ENCODE measurements at regions not wholly inside any gene's neighbourhood (a gene's known extent, or its start where the extent isn't known, plus 50 kb on each side); places are given as distances from the start of the nearest gene placed in this dataset.
"Not testable (repeated sequence)": the region's sequence is repeated elsewhere in the genome, so short reads cannot be mapped to it uniquely, and the experiment has no call there.

- no peak for DNase-seq
These were observed 87.7 kb downstream of the UTP18 start for GRCh38 chr17:51347851-51348584.

DNA sequence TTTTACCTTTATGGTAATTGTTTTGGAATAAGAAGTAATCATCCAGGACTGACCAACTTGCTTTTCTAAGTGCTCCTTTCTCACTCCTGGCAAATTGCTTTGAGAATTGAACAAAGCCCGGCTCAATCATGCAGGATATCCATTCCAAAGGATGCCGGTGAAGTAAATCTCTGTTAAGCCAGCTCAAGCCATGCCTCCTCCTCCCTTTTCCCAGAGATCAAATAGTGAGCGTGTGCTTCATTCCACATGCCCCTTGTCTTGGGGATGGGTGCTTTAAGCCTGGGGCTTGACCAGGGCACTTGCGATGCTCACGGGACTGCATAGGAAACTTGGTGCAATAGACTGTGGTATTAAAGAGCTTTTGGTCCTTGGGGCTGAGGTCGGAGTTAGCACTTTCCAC, 90.7 kb downstream of the UTP18 start:
- no peak for DNase-seq

DNA sequence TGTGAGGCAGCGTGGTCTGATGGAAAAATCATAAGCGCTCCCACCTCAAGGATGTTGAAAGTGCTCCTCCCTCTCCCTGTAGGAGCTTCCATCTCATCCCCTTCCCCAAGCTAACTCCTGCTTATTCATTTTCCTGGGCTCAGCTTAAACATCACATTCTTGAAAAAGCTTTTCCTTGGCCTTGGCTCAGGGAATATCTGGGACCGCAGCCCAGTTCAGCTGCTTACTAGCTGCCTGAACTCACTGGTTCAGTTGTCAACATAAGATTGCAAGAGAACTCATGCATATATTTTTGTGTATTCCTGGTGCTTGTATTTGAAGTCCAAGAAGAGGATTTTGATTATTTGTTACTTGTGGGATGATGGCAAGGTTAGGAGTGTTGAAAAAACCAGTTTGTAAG, 91.5 kb downstream of the UTP18 start:
- DNase-seq = peak; percentile 66

- no peak for DNase-seq
These were observed 92.5 kb downstream of the UTP18 start for GRCh38 chr17:51352798-51353197.

GRCh38 chr17:51353296-51353695, 93.0 kb downstream of the UTP18 start:
- DNase-seq = no peak

DNA sequence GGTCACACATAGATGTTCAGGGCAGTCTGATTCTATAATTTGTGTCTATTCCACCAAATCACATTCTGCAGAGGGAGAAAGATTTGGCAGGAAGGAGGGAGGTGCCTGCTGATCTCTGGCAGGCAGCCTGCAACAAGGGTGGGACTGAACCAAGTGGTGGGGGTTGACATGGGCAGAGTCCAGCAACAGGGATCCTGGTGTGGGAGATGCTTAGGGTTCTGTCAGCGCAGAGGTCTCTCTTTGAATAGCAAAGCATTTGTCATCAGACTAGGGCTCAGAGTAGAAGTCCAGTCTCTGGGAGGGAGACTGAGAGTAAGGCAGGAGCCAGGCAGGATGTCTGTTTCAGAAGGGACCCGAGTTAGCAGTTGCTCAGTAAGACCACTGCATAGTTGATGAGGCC, 94.6 kb downstream of the UTP18 start:
- DNase-seq = no peak

DNA sequence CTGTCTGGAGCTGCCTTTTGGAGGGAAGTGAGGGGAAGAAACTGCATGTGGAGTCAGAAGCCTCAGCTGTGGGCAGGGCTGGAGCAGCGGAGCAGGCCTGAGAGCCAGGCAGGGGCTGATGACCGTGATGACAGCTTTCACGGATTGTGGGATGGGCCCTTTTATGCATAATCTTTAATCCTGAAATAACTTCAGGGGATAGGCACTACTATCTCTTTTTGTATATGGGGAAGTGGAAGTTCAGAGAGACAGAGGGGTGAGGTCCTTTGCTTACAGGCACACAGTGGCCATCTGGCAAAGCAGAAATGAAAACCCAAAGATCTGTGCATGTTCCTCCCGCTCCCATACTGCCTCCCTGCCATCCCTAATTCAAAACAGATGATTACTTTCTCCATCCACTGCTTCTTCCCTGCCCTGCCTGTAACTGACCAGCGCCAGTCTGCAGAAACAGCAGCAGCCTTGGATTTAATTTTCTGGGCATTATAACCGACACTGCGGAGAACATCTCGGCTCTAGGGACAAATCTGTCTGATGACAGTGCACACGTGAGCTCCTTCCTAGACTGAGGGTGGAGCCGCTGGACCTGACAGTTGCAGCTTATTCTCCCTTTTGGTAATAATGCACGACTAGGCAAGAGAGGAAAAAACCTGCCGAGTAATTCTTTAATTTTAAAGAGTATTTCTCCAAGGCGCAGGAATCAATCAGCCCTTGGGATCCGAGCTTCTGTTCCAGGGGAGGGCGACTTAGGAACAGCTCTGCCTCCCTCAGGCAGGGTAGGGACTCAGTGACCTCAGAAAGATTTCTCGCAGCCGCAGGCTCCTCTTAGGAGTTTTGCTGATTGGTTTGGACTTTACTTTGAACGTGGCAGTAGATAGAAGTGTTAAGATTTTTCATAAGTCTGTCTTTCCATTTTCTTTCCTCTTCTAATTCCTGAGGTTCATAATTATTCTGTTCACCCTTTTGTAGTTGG, 95.4 kb downstream of the UTP18 start:
- peak; percentile 42 for DNase-seq

DNA sequence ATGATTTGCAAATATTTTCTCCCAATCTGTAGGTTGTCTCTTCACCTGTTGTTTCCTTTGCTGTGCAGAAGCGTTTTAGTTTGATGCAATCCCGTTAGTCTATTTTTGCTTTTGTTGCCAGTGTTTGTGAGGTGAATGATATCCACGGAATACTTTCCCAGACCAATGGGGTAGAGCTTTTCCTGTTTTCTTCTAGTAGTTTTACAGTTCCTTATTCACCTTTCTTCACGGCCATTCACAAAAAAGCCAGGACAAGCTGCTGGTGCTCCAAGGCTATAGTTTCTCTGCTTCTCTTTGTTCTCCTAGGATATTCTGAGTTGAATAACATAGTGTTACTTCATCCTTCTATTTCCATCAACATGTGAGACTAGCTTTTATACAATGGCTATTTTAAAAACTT, 98.7 kb downstream of the UTP18 start:
- no peak for DNase-seq

DNA sequence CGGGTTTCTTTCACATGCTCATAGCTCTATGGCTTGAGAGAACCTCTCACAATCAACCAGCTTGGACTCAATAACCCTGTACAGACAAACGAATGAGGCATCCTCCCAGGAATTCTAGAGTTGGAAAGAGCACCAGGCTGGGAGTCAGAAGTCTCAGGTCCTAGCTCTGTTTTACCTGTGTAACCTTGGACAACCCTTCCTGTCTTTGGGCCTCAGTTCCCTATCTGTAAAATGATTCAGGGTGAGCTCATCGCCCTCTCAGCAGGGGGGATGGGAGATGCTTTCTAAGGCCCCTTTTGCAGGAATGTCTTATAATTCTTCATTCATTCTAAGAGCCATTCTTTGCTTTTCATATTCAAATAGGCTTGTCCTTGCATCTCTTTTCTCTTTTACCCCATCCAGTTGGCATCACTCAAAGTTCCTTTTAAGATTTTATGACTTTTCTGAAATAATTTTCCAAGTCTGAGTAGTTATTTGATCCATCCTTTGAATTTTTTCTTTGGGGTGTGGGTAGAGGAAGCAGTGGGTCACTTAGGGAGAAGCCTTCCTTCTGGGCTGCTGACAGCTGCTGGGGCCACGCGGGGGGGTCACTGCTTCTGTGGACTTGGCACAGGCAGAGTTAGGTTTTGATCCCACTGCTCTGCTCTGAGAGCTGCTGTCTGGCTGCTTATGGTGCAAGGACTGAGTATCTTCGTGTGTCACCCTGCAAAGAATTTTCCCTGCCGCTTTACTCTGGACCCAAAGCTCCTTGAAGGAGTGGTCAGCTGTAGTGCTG, 102.7 kb downstream of the UTP18 start:
- no peak for DNase-seq

- DNase-seq = no peak
These were observed 104.7 kb downstream of the UTP18 start for GRCh38 chr17:51365090-51365489.

DNA sequence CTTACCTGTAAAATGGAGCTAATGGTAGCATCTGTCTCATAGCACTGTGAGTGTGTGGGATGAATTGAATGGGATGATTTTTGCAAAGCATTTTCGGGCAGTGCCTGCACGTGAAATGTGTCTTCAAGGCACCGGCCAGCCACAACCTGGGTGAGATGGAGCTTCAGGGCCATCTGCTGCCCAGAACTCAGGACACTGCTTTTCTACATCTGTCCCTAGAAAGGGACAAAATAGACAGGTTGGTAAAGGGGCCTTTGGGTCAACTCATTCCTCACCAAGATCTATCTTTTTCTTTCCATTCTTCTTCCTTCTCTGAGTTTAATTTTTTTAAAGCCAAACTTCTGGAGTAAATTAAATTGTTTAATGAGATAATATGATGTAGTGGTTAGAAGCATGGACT, 106.5 kb downstream of the UTP18 start:
- no peak for DNase-seq

- DNase-seq = not testable (repeated sequence)
These were observed 107.5 kb downstream of the UTP18 start for GRCh38 chr17:51367836-51368235.

DNA sequence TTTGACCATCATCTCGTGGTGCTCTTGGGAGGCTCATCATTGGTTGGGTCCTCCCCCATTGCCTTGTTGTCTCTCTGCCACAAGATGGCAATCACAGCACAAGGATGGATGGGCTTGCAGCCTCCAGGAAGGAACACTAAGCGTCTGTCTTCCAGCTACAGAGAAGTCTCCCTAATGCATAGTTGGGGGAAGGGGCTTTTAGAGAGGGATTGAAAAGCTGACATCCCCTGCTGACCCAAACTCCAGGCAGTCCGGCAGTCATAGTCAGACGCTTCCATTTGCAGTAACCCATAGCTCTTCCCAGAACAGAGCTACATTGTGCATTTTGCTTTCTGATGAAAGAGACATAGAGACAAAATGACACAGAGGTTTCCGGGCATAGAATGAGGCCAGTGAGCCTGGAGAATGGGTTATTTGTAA, 111.4 kb downstream of the UTP18 start:
- DNase-seq = peak; percentile 85

DNA sequence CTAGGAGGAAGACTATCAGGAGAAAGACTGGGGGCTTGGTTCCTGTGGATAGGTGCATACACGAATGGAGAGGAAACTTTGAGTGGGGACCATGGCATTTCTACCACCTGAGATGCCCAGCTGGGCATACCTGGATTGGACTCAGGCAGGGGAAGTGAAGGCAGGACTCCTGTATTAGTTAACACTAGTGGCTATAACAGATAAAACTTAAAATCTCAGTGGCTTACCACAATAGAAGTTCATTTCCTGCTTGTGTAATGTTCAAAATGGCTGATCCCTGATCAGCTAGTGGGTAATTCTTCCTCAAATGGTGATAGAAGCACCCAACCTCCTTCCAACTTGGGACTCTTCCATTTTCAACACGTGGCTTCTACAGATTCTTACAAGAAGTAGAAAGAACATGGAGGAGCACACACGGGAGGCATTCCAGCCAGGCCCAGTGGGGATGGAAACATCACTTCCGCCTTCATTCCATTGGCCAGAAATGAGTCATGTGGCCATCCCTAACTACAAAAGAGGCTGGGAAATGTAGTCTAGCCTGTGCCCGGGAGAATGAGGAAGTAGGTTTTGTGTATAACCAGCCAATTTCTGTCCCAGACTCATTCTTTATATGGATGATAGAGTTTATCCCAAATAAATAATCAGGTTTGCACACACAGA, 112.1 kb downstream of the UTP18 start:
- DNase-seq = peak; percentile 24

- no peak for DNase-seq
These were observed 113.3 kb downstream of the UTP18 start for GRCh38 chr17:51373489-51374152.

GRCh38 chr17:51374209-51374608, 113.9 kb downstream of the UTP18 start:
- DNase-seq = no peak

- no peak for DNase-seq
These were observed 115.4 kb downstream of the UTP18 start for GRCh38 chr17:51375771-51376170.

GRCh38 chr17:51376739-51377138, 116.4 kb downstream of the UTP18 start:
- DNase-seq = no peak

GRCh38 chr17:51381262-51381661, 120.9 kb downstream of the UTP18 start:
- no peak for DNase-seq

- DNase-seq = no peak
These were observed 124.9 kb downstream of the UTP18 start for GRCh38 chr17:51385208-51385607.

GRCh38 chr17:51387582-51387981, 127.2 kb downstream of the UTP18 start:
- DNase-seq = no peak

DNA sequence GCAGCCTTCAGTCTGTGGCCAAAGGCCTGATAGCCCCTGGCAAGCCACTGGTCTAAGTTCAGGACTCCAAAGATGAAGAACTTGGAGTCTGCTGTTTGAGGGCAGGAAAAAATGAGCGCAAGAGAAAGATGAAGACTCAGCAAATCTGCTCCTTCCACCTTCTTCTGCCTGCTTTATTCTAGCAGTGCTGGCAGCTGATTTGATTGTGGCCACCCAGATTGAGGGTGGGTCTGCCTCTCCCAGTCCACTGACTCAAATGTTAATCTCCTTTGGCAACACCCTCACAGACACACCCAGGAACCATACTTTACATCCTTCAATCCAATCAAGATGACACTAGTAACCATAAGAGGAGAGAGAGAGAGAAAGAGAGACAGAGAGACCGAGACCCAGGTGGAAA, 127.6 kb downstream of the UTP18 start:
- no peak for DNase-seq

Measured in eye (tissue), 1 donor.